ENCODE measurements at regions not wholly inside any gene's neighbourhood (a gene's known extent, or its start where the extent isn't known, plus 50 kb on each side); places are given as distances from the start of the nearest gene placed in this dataset.

GRCh38 chr17:71111460-71111859 lies 942.1 kb downstream of the KCNJ2 start:
- TF ChIP-seq CTCF (IDR thresholded peaks at IDR 0.05) (no peak), POLR2A (IDR thresholded peaks at IDR 0.05) (no peak)
